LNCaP clone FGC (cell line): ENCODE measurements at regions not wholly inside any gene's neighbourhood (a gene's known extent, or its start where the extent isn't known, plus 50 kb on each side); places are given as distances from the start of the nearest gene placed in this dataset.

Source experiments
- DNase-seq: peaks from one replicate; pipeline ENCODE4 v3.0.0-alpha.2; 2011; ENCODE audit warnings: low read depth
- H3K4me3 ChIP-seq: 2 replicates; pipeline ENCODE4 v1.5.1; 2011; ENCODE audit warnings: mild to moderate bottlenecking, low read depth, low read length, control low read depth
- TF ChIP-seq, protein P1 (sequence below): IDR thresholded peaks from 2 replicates; pipeline ENCODE4 v1.5.1; 2012; ENCODE audit warnings: mild to moderate bottlenecking; ENCODE audit not compliant: control insufficient read depth, insufficient read depth; ENCODE audit errors: extremely low read depth

DNA sequence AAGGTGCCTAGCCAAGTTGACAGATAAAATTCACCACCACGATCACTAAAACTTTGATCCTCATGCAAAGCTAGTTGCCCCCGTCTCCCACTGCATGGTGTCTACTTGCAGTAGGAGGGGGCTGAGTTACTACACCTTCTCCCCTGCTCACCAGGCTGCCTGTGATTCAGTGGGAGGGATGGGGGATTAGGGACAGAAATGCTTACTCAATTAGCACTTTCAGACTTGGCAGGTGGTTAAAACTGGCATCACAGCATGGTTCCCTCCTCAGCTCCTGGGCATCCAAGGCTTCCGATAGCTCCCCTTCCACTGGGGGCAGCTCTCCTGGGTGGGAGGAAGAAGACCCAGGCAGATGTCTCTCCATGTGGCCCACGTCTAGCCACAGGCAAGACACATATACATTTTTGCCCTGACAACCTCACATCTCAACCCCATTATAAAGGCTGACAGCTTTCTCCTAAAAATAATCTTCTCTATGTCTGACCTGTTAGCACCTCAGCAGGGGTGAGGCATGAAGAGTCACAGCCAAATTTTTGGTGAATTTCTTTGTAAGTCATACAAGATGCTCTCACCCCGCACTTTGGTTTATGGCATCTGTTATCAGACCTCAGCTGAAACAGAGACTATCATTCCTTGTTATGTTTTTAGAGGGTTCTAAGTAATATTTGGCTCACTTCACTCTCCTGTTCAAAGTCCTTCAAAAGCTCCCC lies 369.0 kb downstream of the SV2B start:
- no peak for DNase-seq
- TF ChIP-seq, protein P1, sequence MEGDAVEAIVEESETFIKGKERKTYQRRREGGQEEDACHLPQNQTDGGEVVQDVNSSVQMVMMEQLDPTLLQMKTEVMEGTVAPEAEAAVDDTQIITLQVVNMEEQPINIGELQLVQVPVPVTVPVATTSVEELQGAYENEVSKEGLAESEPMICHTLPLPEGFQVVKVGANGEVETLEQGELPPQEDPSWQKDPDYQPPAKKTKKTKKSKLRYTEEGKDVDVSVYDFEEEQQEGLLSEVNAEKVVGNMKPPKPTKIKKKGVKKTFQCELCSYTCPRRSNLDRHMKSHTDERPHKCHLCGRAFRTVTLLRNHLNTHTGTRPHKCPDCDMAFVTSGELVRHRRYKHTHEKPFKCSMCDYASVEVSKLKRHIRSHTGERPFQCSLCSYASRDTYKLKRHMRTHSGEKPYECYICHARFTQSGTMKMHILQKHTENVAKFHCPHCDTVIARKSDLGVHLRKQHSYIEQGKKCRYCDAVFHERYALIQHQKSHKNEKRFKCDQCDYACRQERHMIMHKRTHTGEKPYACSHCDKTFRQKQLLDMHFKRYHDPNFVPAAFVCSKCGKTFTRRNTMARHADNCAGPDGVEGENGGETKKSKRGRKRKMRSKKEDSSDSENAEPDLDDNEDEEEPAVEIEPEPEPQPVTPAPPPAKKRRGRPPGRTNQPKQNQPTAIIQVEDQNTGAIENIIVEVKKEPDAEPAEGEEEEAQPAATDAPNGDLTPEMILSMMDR: no peak
- H3K4me3 ChIP-seq: no peak overlapping the region

DNA sequence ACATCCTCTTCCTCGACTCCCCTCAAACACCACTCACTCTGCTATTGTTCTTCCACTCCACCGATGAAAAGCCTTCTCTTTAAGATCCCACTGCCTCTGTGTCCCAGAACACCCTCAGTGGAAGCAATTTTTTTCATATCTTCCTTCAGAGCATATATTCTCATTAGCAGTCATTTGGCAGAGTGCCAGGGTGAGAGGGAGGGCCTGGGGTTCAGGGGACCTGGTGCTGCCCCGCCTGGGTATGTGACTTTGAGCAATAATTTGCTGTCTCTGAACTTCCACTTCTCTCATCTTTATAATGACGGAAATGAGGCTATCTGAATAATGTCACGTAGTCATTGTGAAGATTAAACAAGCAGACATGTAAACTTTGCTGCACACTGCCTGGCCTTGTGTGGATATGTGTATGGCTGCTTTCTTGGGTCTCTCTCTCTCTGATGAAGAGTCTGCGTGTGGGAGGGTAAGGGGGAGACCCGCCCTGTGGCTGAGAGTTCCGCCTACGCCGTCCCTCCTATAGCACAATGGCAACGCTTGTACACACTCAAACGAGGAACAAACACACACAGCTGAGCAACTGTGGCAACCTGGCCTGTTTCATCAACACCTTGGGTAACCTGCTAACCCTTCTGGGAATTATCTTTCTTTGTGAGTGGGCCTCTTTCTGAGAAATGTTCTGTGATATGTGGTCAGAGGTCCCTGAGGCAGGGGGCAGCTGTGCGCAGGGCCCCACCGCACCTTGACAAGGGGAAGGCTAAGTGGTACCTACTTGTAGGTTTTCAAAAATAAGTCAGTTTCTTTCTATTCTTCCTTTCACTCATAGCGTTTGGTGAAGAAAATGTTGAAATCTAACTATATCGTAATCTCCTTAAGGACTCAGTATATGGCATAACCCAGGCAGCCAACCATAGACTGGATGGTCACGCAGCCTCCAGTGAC lies 369.8 kb downstream of the SV2B start:
- DNase-seq: no peak
- TF ChIP-seq, protein P1: no peak
- H3K4me3 ChIP-seq: no peak overlapping the region

DNA sequence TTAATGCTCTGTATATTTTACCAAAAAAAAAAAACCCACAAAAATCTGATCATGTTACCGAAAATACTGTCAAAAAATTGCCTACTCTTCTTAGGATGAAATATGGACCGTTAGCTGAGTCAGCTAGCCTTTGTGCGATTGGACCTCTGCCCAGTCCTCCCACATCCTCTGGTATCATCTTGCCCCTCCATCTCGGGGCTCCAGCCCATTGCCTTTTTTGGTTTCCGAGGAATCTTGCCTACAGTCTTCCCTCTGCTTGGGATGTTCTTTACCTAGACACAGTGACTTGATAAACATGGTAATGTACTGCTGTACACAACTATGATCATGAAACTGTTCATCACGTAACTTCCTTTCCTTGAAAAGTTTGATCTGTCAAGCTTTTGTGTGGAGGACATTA lies 371.4 kb downstream of the SV2B start:
- TF ChIP-seq, protein P1: no peak
- H3K4me3 ChIP-seq: no peak overlapping the region
- DNase-seq: no peak

DNA sequence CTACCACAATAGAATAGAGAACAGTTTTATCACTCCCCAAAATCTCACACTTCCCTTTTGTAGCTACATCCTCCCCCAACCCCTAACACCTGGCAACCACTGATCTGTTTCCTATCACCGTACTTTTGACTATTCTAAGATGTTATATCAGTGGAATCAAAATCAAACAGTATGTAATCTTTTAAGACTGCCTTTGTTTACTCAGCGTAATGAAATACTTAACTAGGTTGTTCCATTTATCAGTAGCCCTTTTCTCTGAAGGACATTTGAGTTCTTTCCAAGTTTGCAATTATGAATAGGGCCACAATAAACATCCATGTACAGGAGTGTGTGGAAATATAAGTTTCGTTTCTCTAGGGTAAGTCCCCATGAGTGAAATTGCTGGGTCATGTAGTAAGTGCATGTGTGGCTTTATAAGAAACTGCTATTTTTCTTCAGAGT lies 372.3 kb downstream of the SV2B start:
- peak; percentile 81 for DNase-seq
- TF ChIP-seq, protein P1: no peak

DNA sequence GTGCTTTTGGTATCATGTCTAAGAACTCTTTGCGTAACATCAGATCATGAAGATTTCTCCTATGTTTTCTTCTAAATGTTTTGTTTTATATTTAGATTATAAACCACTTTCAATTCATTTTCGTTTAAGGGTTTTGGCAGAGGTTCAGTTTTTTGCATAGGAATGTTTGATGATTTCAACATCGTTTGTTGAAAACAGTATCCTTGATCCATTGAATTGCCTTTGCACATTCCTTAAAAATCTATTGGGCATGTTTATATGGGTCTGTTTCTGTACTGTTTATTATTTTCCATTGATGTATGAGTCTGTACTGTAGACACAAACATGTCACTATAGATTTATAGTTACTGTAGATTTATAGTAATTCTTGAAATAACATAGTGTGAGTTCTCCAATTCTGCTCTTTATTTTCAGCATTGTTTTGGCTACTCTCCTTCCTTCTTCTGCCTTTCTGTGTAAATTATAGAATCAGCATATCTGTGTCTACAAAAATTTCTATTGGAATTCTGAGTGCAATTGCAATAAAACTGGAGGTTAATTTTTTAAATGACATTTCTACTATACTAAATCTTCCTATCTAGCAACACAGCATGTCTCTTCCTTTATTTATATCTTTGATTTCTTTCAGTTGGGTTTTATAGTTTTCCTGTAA lies 374.0 kb downstream of the SV2B start:
- H3K4me3 ChIP-seq: no peak overlapping the region
- TF ChIP-seq, protein P1: no peak
- DNase-seq: no peak

More for the DNA sequence above, 372.3 kb downstream of the SV2B start:
- H3K4me3 ChIP-seq: no peak overlapping the region

DNA sequence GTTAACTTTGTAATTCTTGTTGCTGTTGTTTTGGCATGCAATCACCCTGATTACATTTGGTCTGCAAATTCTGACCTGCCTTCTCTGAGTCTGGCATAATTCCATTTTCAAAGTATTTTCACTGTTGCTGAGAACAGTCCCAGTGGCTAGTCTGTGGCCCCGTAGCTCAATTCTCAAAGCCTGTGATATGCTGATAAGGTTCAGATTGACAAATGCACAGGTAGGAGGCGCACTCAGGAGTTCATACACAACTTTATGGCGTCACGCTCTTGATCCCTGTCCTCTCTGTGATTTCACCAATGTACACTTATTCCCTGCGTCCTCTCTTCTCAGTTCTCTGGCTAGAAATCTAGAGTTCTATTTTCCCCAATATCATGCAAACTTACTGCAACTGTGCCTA lies 376.6 kb upstream of the SLCO3A1 start:
- no peak overlapping the region for H3K4me3 ChIP-seq
- DNase-seq: no peak
- TF ChIP-seq, protein P1: no peak
